Progenitor cell of endocrine pancreas (in vitro differentiated cells): ENCODE measurements at regions not wholly inside any gene's neighbourhood (a gene's known extent, or its start where the extent isn't known, plus 50 kb on each side); places are given as distances from the start of the nearest gene placed in this dataset.

Experiments
- DNase-seq: peaks from one replicate; pipeline ENCODE4 v3.0.0; 2021; ENCODE audit warnings: low spot score; ENCODE audit not compliant: unreplicated experiment
- H3K27ac Mint-ChIP-seq: 2 replicates; pipeline ENCODE4 v1.8.0; 2021; ENCODE audit warnings: mild to moderate bottlenecking, moderate library complexity, mixed read lengths
- H3K27me3 Mint-ChIP-seq: 2 replicates; pipeline ENCODE4 v1.8.0; 2021; ENCODE audit warnings: mixed read lengths
- H3K36me3 Mint-ChIP-seq: 2 replicates; pipeline ENCODE4 v1.8.0; 2022; ENCODE audit warnings: mixed read lengths; ENCODE audit not compliant: insufficient read depth
- H3K4me1 Mint-ChIP-seq: 2 replicates; pipeline ENCODE4 v1.8.0; 2021; ENCODE audit warnings: low read depth, mixed read lengths
- H3K4me3 Mint-ChIP-seq: 2 replicates; pipeline ENCODE4 v1.8.0; 2021; ENCODE audit warnings: low read depth, mild to moderate bottlenecking, moderate library complexity, mixed read lengths
- H3K9me3 Mint-ChIP-seq: 2 replicates; pipeline ENCODE4 v1.8.0; 2021; ENCODE audit warnings: low read depth, mixed read lengths
- CTCF ChIP-seq: fragments of 200-600 bp; sonication (generic); IDR thresholded peaks from one replicate; pipeline ENCODE4 v1.5.0; 2021; ENCODE audit warnings: antibody characterized with exemption, mild to moderate bottlenecking; ENCODE audit not compliant: unreplicated experiment

DNA sequence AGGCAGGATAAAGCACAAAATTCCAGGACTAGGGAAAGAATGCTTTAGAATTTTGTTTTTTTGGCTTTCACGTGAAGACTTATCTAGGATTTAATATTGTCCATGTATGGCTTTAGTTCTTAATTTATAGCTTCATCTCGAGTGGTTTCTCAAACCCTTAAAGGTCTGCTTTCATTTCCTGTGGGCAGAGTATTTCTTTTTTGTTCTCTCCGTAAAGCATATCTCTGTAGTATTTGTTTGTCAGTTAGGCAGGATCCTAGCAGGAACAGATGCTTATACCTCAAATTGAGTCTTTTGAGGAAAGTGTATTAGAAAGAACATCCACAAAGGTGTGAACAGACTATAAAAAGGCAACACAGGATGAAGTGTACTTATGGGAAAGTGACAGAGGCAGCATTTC is 697.1 kb upstream of the SEL1L start:
- Mint-ChIP-seq H3K4me3 (no peak overlapping the region), H3K4me1 (no peaks in the 10 kb centered on the region), H3K27me3 (peaks cover 5% of the 10 kb centered on the region), H3K27ac (no peak overlapping the region), H3K36me3 (no peaks in the 10 kb centered on the region), H3K9me3 (no peaks in the 10 kb centered on the region)
- DNase-seq, result no peak
- no peak for TF ChIP-seq CTCF

GRCh38 chr14:82238649-82239048 is 705.0 kb upstream of the SEL1L start:
- Mint-ChIP-seq H3K27ac (no peak overlapping the region), H3K9me3 (no peaks in the 10 kb centered on the region), H3K4me1 (peaks cover 15% of the 10 kb centered on the region), H3K4me3 (no peak overlapping the region), H3K27me3 (no peaks in the 10 kb centered on the region), H3K36me3 (no peaks in the 10 kb centered on the region)
- TF ChIP-seq CTCF, result no peak
- no peak for DNase-seq

GRCh38 chr14:82239223-82239622 is 705.6 kb upstream of the SEL1L start:
- Mint-ChIP-seq H3K36me3 (no peaks in the 10 kb centered on the region), H3K9me3 (no peaks in the 10 kb centered on the region), H3K4me1 (peaks cover 15% of the 10 kb centered on the region), H3K4me3 (no peak overlapping the region), H3K27me3 (no peaks in the 10 kb centered on the region), H3K27ac (no peak overlapping the region)
- DNase-seq, result no peak
- TF ChIP-seq CTCF, result no peak

GRCh38 chr14:82244791-82245190 is 711.1 kb upstream of the SEL1L start:
- Mint-ChIP-seq H3K36me3 (no peaks in the 10 kb centered on the region), H3K4me1 (no peaks in the 10 kb centered on the region), H3K9me3 (no peaks in the 10 kb centered on the region), H3K27ac (no peak overlapping the region), H3K27me3 (no peaks in the 10 kb centered on the region), H3K4me3 (no peak overlapping the region)
- DNase-seq, result no peak
- no peak for TF ChIP-seq CTCF

GRCh38 chr14:82251494-82251893 is 717.8 kb upstream of the SEL1L start:
- no peak overlapping the region for H3K4me3 Mint-ChIP-seq
- H3K9me3 Mint-ChIP-seq, result peaks cover 4% of the 10 kb centered on the region
- no peak overlapping the region for H3K27ac Mint-ChIP-seq
- H3K36me3 Mint-ChIP-seq, result no peaks in the 10 kb centered on the region
- no peaks in the 10 kb centered on the region for H3K27me3 Mint-ChIP-seq
- peaks cover 2% of the 10 kb centered on the region for H3K4me1 Mint-ChIP-seq
- no peak for TF ChIP-seq CTCF
- no peak for DNase-seq
